Skeletal muscle satellite cell (primary cell): ENCODE measurements at regions not wholly inside any gene's neighbourhood (a gene's known extent, or its start where the extent isn't known, plus 50 kb on each side); places are given as distances from the start of the nearest gene placed in this dataset.
A peak's percentile ranks its signal among the peaks of the same experiment; 100 is the strongest.

Source experiments
- H3K27me3 ChIP-seq: 2 replicates; pipeline ENCODE4 v1.7.0; 2013; ENCODE audit warnings: low read length; ENCODE audit not compliant: control insufficient read depth, insufficient read depth
- H3K36me3 ChIP-seq: 2 replicates; pipeline ENCODE4 v1.7.0; 2013; ENCODE audit warnings: mild to moderate bottlenecking, control low read depth, low read length; ENCODE audit not compliant: insufficient read depth
- H3K4me1 ChIP-seq: 2 replicates; pipeline ENCODE4 v1.7.0; 2013; ENCODE audit warnings: low read length; ENCODE audit not compliant: control insufficient read depth, insufficient read depth
- H3K4me2 ChIP-seq: 2 replicates; pipeline ENCODE4 v1.7.0; 2013; ENCODE audit warnings: mild to moderate bottlenecking, low read length
- H3K4me3 ChIP-seq: 2 replicates; pipeline ENCODE4 v1.7.0; 2013; ENCODE audit warnings: low read length
- H3K9ac ChIP-seq: 2 replicates; pipeline ENCODE4 v1.7.0; 2013; ENCODE audit warnings: mild to moderate bottlenecking, low read depth, low read length, moderate library complexity
- H3K9me3 ChIP-seq: replicated peaks from 2 replicates; pipeline ENCODE4 v1.7.0; 2013; ENCODE audit warnings: mild to moderate bottlenecking, control low read depth, low read length

GRCh38 chr2:82412021-82412420 is 2047.1 kb downstream of the SUCLG1 start:
- Histone ChIP-seq H3K27me3 (no peaks in the 10 kb centered on the region), H3K36me3 (no peaks in the 10 kb centered on the region), H3K9me3 (no peaks in the 10 kb centered on the region), H3K4me2 (no peak overlapping the region), H3K4me1 (no peaks in the 10 kb centered on the region), H3K9ac (no peak overlapping the region), H3K4me3 (no peak overlapping the region)

GRCh38 chr2:82411071-82411470 is 2048.0 kb downstream of the SUCLG1 start:
- Histone ChIP-seq H3K27me3 (no peaks in the 10 kb centered on the region), H3K9me3 (no peaks in the 10 kb centered on the region), H3K4me2 (peak overlapping the region; percentile 65), H3K4me1 (no peaks in the 10 kb centered on the region), H3K4me3 (peak overlapping the region; percentile 44), H3K36me3 (no peaks in the 10 kb centered on the region), H3K9ac (no peak overlapping the region)

GRCh38 chr2:82395531-82395930 is 2063.5 kb downstream of the SUCLG1 start:
- no peaks in the 10 kb centered on the region for H3K9me3 ChIP-seq
- no peaks in the 10 kb centered on the region for H3K4me1 ChIP-seq
- no peak overlapping the region for H3K9ac ChIP-seq
- H3K36me3 ChIP-seq = no peaks in the 10 kb centered on the region
- H3K4me2 ChIP-seq = no peak overlapping the region
- no peak overlapping the region for H3K4me3 ChIP-seq
- H3K27me3 ChIP-seq = no peaks in the 10 kb centered on the region

- no peaks in the 10 kb centered on the region for H3K9me3 ChIP-seq
- no peaks in the 10 kb centered on the region for H3K4me1 ChIP-seq
- no peaks in the 10 kb centered on the region for H3K36me3 ChIP-seq
- H3K4me3 ChIP-seq = no peak overlapping the region
- H3K4me2 ChIP-seq = no peak overlapping the region
- H3K9ac ChIP-seq = no peak overlapping the region
- H3K27me3 ChIP-seq = no peaks in the 10 kb centered on the region
Measured at GRCh38 chr2:82391386-82391785, 2067.7 kb downstream of the SUCLG1 start.

- no peaks in the 10 kb centered on the region for H3K27me3 ChIP-seq
- no peaks in the 10 kb centered on the region for H3K36me3 ChIP-seq
- H3K9me3 ChIP-seq = no peaks in the 10 kb centered on the region
- H3K9ac ChIP-seq = no peak overlapping the region
- H3K4me3 ChIP-seq = no peak overlapping the region
- no peak overlapping the region for H3K4me2 ChIP-seq
- no peaks in the 10 kb centered on the region for H3K4me1 ChIP-seq
Measured at GRCh38 chr2:82355622-82356021, 2051.1 kb upstream of the LRRTM1 start.

- Histone ChIP-seq H3K4me3 (no peak overlapping the region), H3K36me3 (no peaks in the 10 kb centered on the region), H3K27me3 (no peaks in the 10 kb centered on the region), H3K9me3 (no peaks in the 10 kb centered on the region), H3K9ac (no peak overlapping the region), H3K4me1 (peaks cover 8% of the 10 kb centered on the region), H3K4me2 (no peak overlapping the region)
Measured at GRCh38 chr2:82345910-82346309, 2041.4 kb upstream of the LRRTM1 start.

GRCh38 chr2:82344670-82345069 is 2040.1 kb upstream of the LRRTM1 start:
- H3K4me3 ChIP-seq = no peak overlapping the region
- H3K4me2 ChIP-seq = no peak overlapping the region
- no peaks in the 10 kb centered on the region for H3K27me3 ChIP-seq

GRCh38 chr2:82342356-82342755 is 2037.8 kb upstream of the LRRTM1 start:
- Histone ChIP-seq H3K9me3 (no peaks in the 10 kb centered on the region), H3K27me3 (no peaks in the 10 kb centered on the region), H3K4me2 (peak overlapping the region; percentile 10), H3K36me3 (no peaks in the 10 kb centered on the region), H3K9ac (peak overlapping the region; percentile 23), H3K4me3 (no peak overlapping the region), H3K4me1 (peaks cover 8% of the 10 kb centered on the region)

More at GRCh38 chr2:82344670-82345069, 2040.1 kb upstream of the LRRTM1 start:
- no peaks in the 10 kb centered on the region for H3K36me3 ChIP-seq
- no peak overlapping the region for H3K9ac ChIP-seq
- H3K9me3 ChIP-seq = no peaks in the 10 kb centered on the region
- peaks cover 8% of the 10 kb centered on the region for H3K4me1 ChIP-seq

- Histone ChIP-seq H3K4me1 (peaks cover 8% of the 10 kb centered on the region), H3K9me3 (no peaks in the 10 kb centered on the region), H3K36me3 (no peaks in the 10 kb centered on the region), H3K27me3 (no peaks in the 10 kb centered on the region), H3K4me2 (no peak overlapping the region), H3K4me3 (no peak overlapping the region), H3K9ac (no peak overlapping the region)
Measured at GRCh38 chr2:82340578-82341053, 2036.1 kb upstream of the LRRTM1 start.

- Histone ChIP-seq H3K4me2 (no peak overlapping the region), H3K27me3 (no peaks in the 10 kb centered on the region), H3K9me3 (no peaks in the 10 kb centered on the region), H3K36me3 (no peaks in the 10 kb centered on the region), H3K4me1 (peaks cover 8% of the 10 kb centered on the region), H3K9ac (no peak overlapping the region), H3K4me3 (no peak overlapping the region)
Measured at GRCh38 chr2:82339805-82340204, 2035.3 kb upstream of the LRRTM1 start.

GRCh38 chr2:82333697-82334096 is 2029.1 kb upstream of the LRRTM1 start:
- Histone ChIP-seq H3K36me3 (no peaks in the 10 kb centered on the region), H3K4me1 (no peaks in the 10 kb centered on the region), H3K27me3 (no peaks in the 10 kb centered on the region), H3K4me2 (no peak overlapping the region), H3K9me3 (no peaks in the 10 kb centered on the region), H3K9ac (no peak overlapping the region), H3K4me3 (no peak overlapping the region)

- H3K4me2 ChIP-seq = no peak overlapping the region
- H3K27me3 ChIP-seq = no peaks in the 10 kb centered on the region
- no peak overlapping the region for H3K9ac ChIP-seq
- no peaks in the 10 kb centered on the region for H3K36me3 ChIP-seq
- H3K4me1 ChIP-seq = no peaks in the 10 kb centered on the region
- H3K9me3 ChIP-seq = no peaks in the 10 kb centered on the region
- H3K4me3 ChIP-seq = no peak overlapping the region
Measured at GRCh38 chr2:82330155-82330554, 2025.6 kb upstream of the LRRTM1 start.
